ENCODE measurements at regions not wholly inside any gene's neighbourhood (a gene's known extent, or its start where the extent isn't known, plus 50 kb on each side); places are given as distances from the start of the nearest gene placed in this dataset.
A peak's percentile ranks its signal among the peaks of the same experiment; 100 is the strongest.

GRCh38 chr15:66939451-66940023 is 125.9 kb upstream of the SMAD3 start:
- FAIRE-seq (no peak), ATAC-seq (no peak), DNase-seq (ENCODE audit: extremely low read depth in 1 of 4, low spot score in 3 of 4) (no peak)
- TF ChIP-seq CEBPG (CRISPR knock-in tag; IDR thresholded peaks at IDR 0.05), result no peak
- TF ChIP-seq CEBPG (tag; conservative IDR thresholded peaks at IDR 0.05 in 1 of 2, IDR thresholded peaks at IDR 0.05 in 1 of 2), result no peak
- no peak for TF ChIP-seq ZNF212 (CRISPR knock-in tag; IDR thresholded peaks at IDR 0.05)
- no peak for TF ChIP-seq RNF2 (IDR thresholded peaks at IDR 0.05)
- TF ChIP-seq SUPT5H (IDR thresholded peaks at IDR 0.05), result no peak
- Histone ChIP-seq H3K9ac (ENCODE audit: insufficient read depth in 1 of 2, low read depth in 2 of 2, low read length in 2 of 2) (no peak overlapping the region), H3K36me3 (ENCODE audit: control insufficient read depth, insufficient read depth, low read length) (no peaks in the 10 kb centered on the region), H3K9me1 (ENCODE audit: control insufficient read depth, insufficient read depth, low read length) (no peaks in the 10 kb centered on the region), H3K4me3 (no peak overlapping the region), H3K27me3 (ENCODE audit: control insufficient read depth in 2 of 2, insufficient read depth in 2 of 2, low read length in 2 of 2) (peaks cover 0 to 14% of the 10 kb centered on the region in 2 experiments; a peak in 3 of 5 replicates), H4K20me1 (replicated peaks; ENCODE audit: control insufficient read depth, insufficient read depth, low read length) (no peaks in the 10 kb centered on the region), H3K4me1 (replicated peaks in 1 of 2; ENCODE audit: control insufficient read depth in 2 of 2, insufficient read depth in 2 of 2, low read length in 2 of 2) (peaks cover 0 to 14% of the 10 kb centered on the region in 2 experiments; a peak in 3 of 5 replicates), H3K79me2 (ENCODE audit: control insufficient read depth, insufficient read depth, low read length) (no peaks in the 10 kb centered on the region), H3K27ac (ENCODE audit: extremely low read depth, low read depth, low read length) (no peak overlapping the region), H3K4me2 (ENCODE audit: insufficient read depth, low read length) (no peak overlapping the region), H3K9me3 (replicated peaks; ENCODE audit: control insufficient read depth, insufficient read depth, low read depth, low read length) (no peaks in the 10 kb centered on the region), H2AFZ (ENCODE audit: low read depth, low read length) (no peak overlapping the region)
- ChIA-PET CTCF (ENCODE audit: low intra/inter-chr PET ratio) (no interaction called here), POLR2A (interaction anchor here (1.5 kb wide), 1 partner anchor 9 kb away, joined by 6 read pairs; no protein-coding TSS in a partner anchor)
- intact Hi-C loops (cut with micrococcal nuclease), result loop anchor here (5.0 kb wide), 1 partner anchor 32 kb away; no protein-coding TSS in a partner anchor
- WGBS (ENCODE audit: insufficient coverage, low coverage, missing lambda C conversion rate), result 22% methylated on average over 8 of the region's 8 CpGs
- in situ Hi-C loops (cut with MboI), result loop anchor here (10.0 kb wide), 2 partner anchors 485 to 895 kb away; no protein-coding TSS in a partner anchor
- BruUV-seq (replicated peaks), result no TSS peak

- FAIRE-seq (no peak), DNase-seq (ENCODE audit: extremely low read depth in 1 of 4, low spot score in 3 of 4) (no peak), ATAC-seq (no peak)
- TF ChIP-seq PKNOX1 (IDR thresholded peaks at IDR 0.05) (peak; percentile 77), LARP7 (IDR thresholded peaks at IDR 0.05) (no peak)
- intact Hi-C loops (cut with micrococcal nuclease), result loop anchor here (5.0 kb wide), 1 partner anchor 33 kb away; no protein-coding TSS in a partner anchor
- H3K4me1 ChIP-seq (replicated peaks in 1 of 2; ENCODE audit: control insufficient read depth in 2 of 2, insufficient read depth in 2 of 2, low read length in 2 of 2), result peaks cover 0 to 14% of the 10 kb centered on the region in 2 experiments; a peak in 3 of 5 replicates
- H3K36me3 ChIP-seq (ENCODE audit: control insufficient read depth, insufficient read depth, low read length), result no peaks in the 10 kb centered on the region
- ChIA-PET CTCF (ENCODE audit: low intra/inter-chr PET ratio) (no interaction called here), POLR2A (interaction anchor here (0.7 to 1.5 kb wide), 2 partner anchors 8 to 458 kb away, joined by 3 to 6 read pairs; no protein-coding TSS in a partner anchor)
- H3K27ac ChIP-seq (ENCODE audit: extremely low read depth, low read depth, low read length), result no peak overlapping the region
- no peaks in the 10 kb centered on the region for H3K9me3 ChIP-seq (replicated peaks; ENCODE audit: control insufficient read depth, insufficient read depth, low read depth, low read length)
- BruUV-seq (replicated peaks), result no TSS peak
- no peaks in the 10 kb centered on the region for H3K79me2 ChIP-seq (ENCODE audit: control insufficient read depth, insufficient read depth, low read length)
- no peaks in the 10 kb centered on the region for H4K20me1 ChIP-seq (replicated peaks; ENCODE audit: control insufficient read depth, insufficient read depth, low read length)
- H3K9ac ChIP-seq (ENCODE audit: insufficient read depth in 1 of 2, low read depth in 2 of 2, low read length in 2 of 2), result no peak overlapping the region
- no peak overlapping the region for H3K4me3 ChIP-seq
- WGBS (ENCODE audit: insufficient coverage, low coverage, missing lambda C conversion rate), result 13% methylated on average over 2 of the region's 2 CpGs
- H3K9me1 ChIP-seq (ENCODE audit: control insufficient read depth, insufficient read depth, low read length), result no peaks in the 10 kb centered on the region
- peaks cover 0 to 14% of the 10 kb centered on the region in 2 experiments; a peak in 3 of 5 replicates for H3K27me3 ChIP-seq (ENCODE audit: control insufficient read depth in 2 of 2, insufficient read depth in 2 of 2, low read length in 2 of 2)
- H3K4me2 ChIP-seq (ENCODE audit: insufficient read depth, low read length), result no peak overlapping the region
- H2AFZ ChIP-seq (ENCODE audit: low read depth, low read length), result no peak overlapping the region
- in situ Hi-C loops (cut with MboI), result loop anchor here (10.0 kb wide), 1 partner anchor 484 kb away; no protein-coding TSS in a partner anchor
These were observed 125.0 kb upstream of the SMAD3 start for GRCh38 chr15:66940368-66940767.
